PC-3 (cell line): ENCODE measurements at regions not wholly inside any gene's neighbourhood (a gene's known extent, or its start where the extent isn't known, plus 50 kb on each side); places are given as distances from the start of the nearest gene placed in this dataset.

Experiments
- EZH2 ChIP-seq: fragments of 300-600 bp; sonication (generic); IDR thresholded peaks from one replicate; pipeline ENCODE4 v1.6.1; 2017; ENCODE audit warnings: antibody characterized with exemption, mild to moderate bottlenecking, low read length; ENCODE audit not compliant: unreplicated experiment
- EZH2phosphoT487 ChIP-seq: fragments of 300-600 bp; sonication (generic); IDR thresholded peaks from 2 replicates; pipeline ENCODE4 v1.6.1; 2018; ENCODE audit warnings: mild to moderate bottlenecking, antibody characterized with exemption, low read length, borderline replicate concordance
- TF ChIP-seq, protein P1 (sequence below): fragments of 300-600 bp; sonication (generic); conservative IDR thresholded peaks from 2 replicates; pipeline ENCODE4 v1.5.1; 2017; ENCODE audit warnings: antibody characterized with exemption, low read depth, mild to moderate bottlenecking, low read length

DNA sequence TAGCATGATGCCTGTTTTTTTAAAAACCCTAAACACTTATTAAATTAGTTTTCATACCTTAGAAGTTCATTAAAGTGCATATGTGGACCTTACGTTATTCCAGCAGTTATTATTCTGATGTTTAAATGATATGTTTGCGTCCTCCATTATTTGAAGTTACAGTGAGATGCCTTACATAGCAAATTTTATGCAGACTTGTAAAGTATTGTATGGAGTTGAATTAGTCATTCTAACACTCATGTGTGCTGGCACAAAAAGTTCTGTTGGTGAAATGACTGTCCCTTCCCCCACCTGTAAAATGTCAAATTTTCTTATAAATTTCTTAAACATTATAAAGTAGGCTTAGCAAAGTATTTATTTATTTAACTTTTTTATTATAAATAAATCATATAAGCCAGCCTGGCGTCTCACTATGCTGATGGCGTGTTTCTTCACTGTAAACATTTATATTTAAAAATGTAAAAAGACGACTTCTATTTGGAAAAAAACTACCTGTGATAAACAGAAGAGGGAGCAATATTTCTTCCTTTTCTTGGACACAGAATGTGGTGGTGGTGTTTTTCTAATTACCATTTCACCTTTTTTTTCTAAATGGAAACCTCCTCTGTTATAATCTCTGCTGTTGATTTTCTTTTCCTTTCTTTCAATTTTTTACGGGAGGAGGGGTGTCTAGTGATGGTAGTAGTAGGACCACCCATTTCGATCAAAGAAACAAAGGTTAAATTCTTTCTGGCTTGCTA, 155.4 kb downstream of the RFPL4B start:
- TF ChIP-seq, protein P1, sequence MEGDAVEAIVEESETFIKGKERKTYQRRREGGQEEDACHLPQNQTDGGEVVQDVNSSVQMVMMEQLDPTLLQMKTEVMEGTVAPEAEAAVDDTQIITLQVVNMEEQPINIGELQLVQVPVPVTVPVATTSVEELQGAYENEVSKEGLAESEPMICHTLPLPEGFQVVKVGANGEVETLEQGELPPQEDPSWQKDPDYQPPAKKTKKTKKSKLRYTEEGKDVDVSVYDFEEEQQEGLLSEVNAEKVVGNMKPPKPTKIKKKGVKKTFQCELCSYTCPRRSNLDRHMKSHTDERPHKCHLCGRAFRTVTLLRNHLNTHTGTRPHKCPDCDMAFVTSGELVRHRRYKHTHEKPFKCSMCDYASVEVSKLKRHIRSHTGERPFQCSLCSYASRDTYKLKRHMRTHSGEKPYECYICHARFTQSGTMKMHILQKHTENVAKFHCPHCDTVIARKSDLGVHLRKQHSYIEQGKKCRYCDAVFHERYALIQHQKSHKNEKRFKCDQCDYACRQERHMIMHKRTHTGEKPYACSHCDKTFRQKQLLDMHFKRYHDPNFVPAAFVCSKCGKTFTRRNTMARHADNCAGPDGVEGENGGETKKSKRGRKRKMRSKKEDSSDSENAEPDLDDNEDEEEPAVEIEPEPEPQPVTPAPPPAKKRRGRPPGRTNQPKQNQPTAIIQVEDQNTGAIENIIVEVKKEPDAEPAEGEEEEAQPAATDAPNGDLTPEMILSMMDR = peak; percentile 54
- TF ChIP-seq EZH2phosphoT487 (no peak), EZH2 (no peak)
